GM18867 (cell line): ENCODE measurements at regions not wholly inside any gene's neighbourhood (a gene's known extent, or its start where the extent isn't known, plus 50 kb on each side); places are given as distances from the start of the nearest gene placed in this dataset.

Experiments
- ATAC-seq: cut with Tn5 transposase; IDR thresholded peaks from one replicate; pipeline ENCODE4 v1.9.1; 2021; ENCODE audit warnings: mild to moderate bottlenecking, moderate library complexity; ENCODE audit not compliant: unreplicated experiment

- no peak for ATAC-seq
Observed at GRCh38 chr18:41482501-41482900, 472.5 kb upstream of the PIK3C3 start.

GRCh38 chr18:41466436-41467160, 488.4 kb upstream of the PIK3C3 start:
- ATAC-seq = no peak

- ATAC-seq = no peak
Observed at GRCh38 chr18:41465386-41465785, 489.6 kb upstream of the PIK3C3 start.

GRCh38 chr18:41464278-41464677, 490.8 kb upstream of the PIK3C3 start:
- no peak for ATAC-seq

GRCh38 chr18:41462946-41463345, 492.1 kb upstream of the PIK3C3 start:
- no peak for ATAC-seq

- ATAC-seq = no peak
Observed at GRCh38 chr18:41461114-41461513, 493.9 kb upstream of the PIK3C3 start.

GRCh38 chr18:41459656-41460055, 495.4 kb upstream of the PIK3C3 start:
- ATAC-seq = no peak

- no peak for ATAC-seq
Observed at GRCh38 chr18:41458376-41458775, 496.7 kb upstream of the PIK3C3 start.

- ATAC-seq = no peak
Observed at GRCh38 chr18:41457765-41458326, 497.2 kb upstream of the PIK3C3 start.

- ATAC-seq = no peak
Observed at GRCh38 chr18:41456831-41457230, 498.2 kb upstream of the PIK3C3 start.

GRCh38 chr18:41449612-41450011, 505.4 kb upstream of the PIK3C3 start:
- ATAC-seq = no peak

- no peak for ATAC-seq
Observed at GRCh38 chr18:41444943-41445342, 510.1 kb upstream of the PIK3C3 start.

- ATAC-seq = no peak
Observed at GRCh38 chr18:41436772-41437171, 518.3 kb upstream of the PIK3C3 start.

GRCh38 chr18:41418598-41418997, 536.4 kb upstream of the PIK3C3 start:
- no peak for ATAC-seq

GRCh38 chr18:41416044-41416443, 539.0 kb upstream of the PIK3C3 start:
- no peak for ATAC-seq

- ATAC-seq = no peak
Observed at GRCh38 chr18:41410006-41410405, 545.0 kb upstream of the PIK3C3 start.

- ATAC-seq = no peak
Observed at GRCh38 chr18:41406834-41407233, 548.2 kb upstream of the PIK3C3 start.

GRCh38 chr18:41396861-41397260, 558.2 kb upstream of the PIK3C3 start:
- ATAC-seq = no peak

- ATAC-seq = no peak
Observed at GRCh38 chr18:41396211-41396610, 558.8 kb upstream of the PIK3C3 start.

GRCh38 chr18:41395695-41396094, 559.3 kb upstream of the PIK3C3 start:
- ATAC-seq = no peak

- ATAC-seq = no peak
Observed at GRCh38 chr18:41391616-41392595, 563.1 kb upstream of the PIK3C3 start.

- ATAC-seq = peak; percentile 69
Observed at GRCh38 chr18:41390309-41390708, 564.7 kb upstream of the PIK3C3 start.
